Lower leg skin (tissue), 4 donors: ENCODE measurements at regions not wholly inside any gene's neighbourhood (a gene's known extent, or its start where the extent isn't known, plus 50 kb on each side); places are given as distances from the start of the nearest gene placed in this dataset.

Source experiments
- DNase-seq, 2 donors: peaks; one replicate each; pipeline ENCODE4 v3.0.0-alpha.2; 2019; ENCODE audit warnings: low spot score in 2 of 2
- H3K4me3 ChIP-seq: fragments of 200-600 bp; sonication (generic); 2 replicates; pipeline ENCODE4 v1.5.1; 2017; ENCODE audit warnings: mild to moderate bottlenecking, low read depth; ENCODE audit not compliant: poor library complexity, severe bottlenecking
- CTCF ChIP-seq, 3 donors: fragments of 450-650 bp; IDR thresholded peaks; one replicate each; pipeline ENCODE4 v1.5.1; 2016; ENCODE audit warnings: antibody characterized with exemption in 3 of 3, mild to moderate bottlenecking in 3 of 3, moderate library complexity in 2 of 3
- POLR2A ChIP-seq, 2 donors: fragments of 450-650 bp; IDR thresholded peaks; one replicate each; pipeline ENCODE4 v1.6.1; 2016 to 2017; ENCODE audit warnings: antibody characterized with exemption in 2 of 2, mild to moderate bottlenecking in 1 of 2, moderate library complexity in 1 of 2
- WGBS, 2 donors: methylation state at CpG; one replicate each; pipeline ENCODE4 v1.1.5; 2018; 5-methylcytosine and 5-hydroxymethylcytosine counted together
- intact Hi-C: fragments of 100-400 bp; cut with DNase I; formaldehyde crosslinking; loops from one replicate; pipeline ENCODE4 v1.15.0; 2023; ENCODE audit warnings: low total_unique reads

GRCh38 chr7:376306-377079, 86.5 kb downstream of the FOXL3 start:
- H3K4me3 ChIP-seq, result no peak overlapping the region
- 35 to 58% methylated on average over 29 to 39 of the region's 39 CpGs for WGBS, 2 donors
- peak in 1 of 2 donors; percentile 82 for DNase-seq
- intact Hi-C loops, result no loop called here
- TF ChIP-seq POLR2A (IDR thresholded peaks at IDR 0.05) (no peak), CTCF (IDR thresholded peaks at IDR 0.05) (no peak)

- no peak overlapping the region for H3K4me3 ChIP-seq
- WGBS, 2 donors, result 69 to 81% methylated on average over 21 to 35 of the region's 35 CpGs
- TF ChIP-seq POLR2A (IDR thresholded peaks at IDR 0.05) (no peak), CTCF (IDR thresholded peaks at IDR 0.05) (no peak)
- peak in 1 of 2 donors; percentile 86 for DNase-seq
- intact Hi-C loops, result no loop called here
Measured at GRCh38 chr7:377080-378040, 87.4 kb downstream of the FOXL3 start.

GRCh38 chr7:378041-378420, 88.1 kb downstream of the FOXL3 start:
- intact Hi-C loops, result no loop called here
- TF ChIP-seq CTCF (IDR thresholded peaks at IDR 0.05), result no peak
- TF ChIP-seq POLR2A (IDR thresholded peaks at IDR 0.05), result no peak
- peak in 1 of 2 donors; percentile 77 for DNase-seq
- 87 to 88% methylated on average over 13 of the region's 13 CpGs for WGBS, 2 donors
- H3K4me3 ChIP-seq, result no peak overlapping the region

- intact Hi-C loops, result no loop called here
- TF ChIP-seq CTCF (IDR thresholded peaks at IDR 0.05) (no peak), POLR2A (IDR thresholded peaks at IDR 0.05) (no peak)
- 70 to 88% methylated on average over 40 to 42 of the region's 44 CpGs for WGBS, 2 donors
- peak in 1 of 2 donors; percentile 86 for DNase-seq
- H3K4me3 ChIP-seq, result no peak overlapping the region
Measured at GRCh38 chr7:378551-379455, 88.8 kb downstream of the FOXL3 start.

- no peak for TF ChIP-seq POLR2A (IDR thresholded peaks at IDR 0.05)
- no peak for TF ChIP-seq CTCF (IDR thresholded peaks at IDR 0.05)
- 14 to 33% methylated on average over 35 to 44 of the region's 45 CpGs for WGBS, 2 donors
- H3K4me3 ChIP-seq, result no peak overlapping the region
- intact Hi-C loops, result no loop called here
- peak in 1 of 2 donors; percentile 84 for DNase-seq
Measured at GRCh38 chr7:379456-380138, 89.6 kb downstream of the FOXL3 start.
